PFSK-1 (cell line): ENCODE measurements at regions not wholly inside any gene's neighbourhood (a gene's known extent, or its start where the extent isn't known, plus 50 kb on each side); places are given as distances from the start of the nearest gene placed in this dataset.

Experiments used
- FOXP2 ChIP-seq: optimal IDR thresholded peaks from 2 replicates; pipeline ENCODE3; 2011; ENCODE audit warnings: borderline replicate concordance, control low read depth, inconsistent platforms; ENCODE audit not compliant: insufficient read depth; ENCODE audit errors: extremely low read length, extremely low read depth
- POLR2AphosphoS5 ChIP-seq: IDR thresholded peaks from 2 replicates; pipeline ENCODE4 v1.6.1; 2012; ENCODE audit warnings: low read depth, mild to moderate bottlenecking, control low read depth, low read length, moderate library complexity
- REST ChIP-seq, 2 experiments: IDR thresholded peaks; 2 replicates each; pipeline versions ENCODE4 v1.6.1 to v1.8.0; 2011 to 2012; ENCODE audit warnings: low read depth in 2 of 2, low read length in 2 of 2, control low read depth in 1 of 2, inconsistent platforms in 1 of 2, mild to moderate bottlenecking in 1 of 2, moderate library complexity in 1 of 2; ENCODE audit not compliant: insufficient read depth in 1 of 2
- SIN3A ChIP-seq: IDR thresholded peaks from 2 replicates; pipeline ENCODE4 v1.6.1; 2012; ENCODE audit warnings: mild to moderate bottlenecking, low read length, moderate library complexity, borderline replicate concordance; ENCODE audit not compliant: insufficient read depth
- TAF1 ChIP-seq: IDR thresholded peaks from 2 replicates; pipeline ENCODE4 v1.6.1; 2012; ENCODE audit warnings: low read length, control low read depth, borderline replicate concordance; ENCODE audit not compliant: insufficient read depth

GRCh38 chr2:878245-878930 is 72.3 kb upstream of the SNTG2 start:
- TF ChIP-seq POLR2AphosphoS5 (no peak), FOXP2 (no peak)

DNA sequence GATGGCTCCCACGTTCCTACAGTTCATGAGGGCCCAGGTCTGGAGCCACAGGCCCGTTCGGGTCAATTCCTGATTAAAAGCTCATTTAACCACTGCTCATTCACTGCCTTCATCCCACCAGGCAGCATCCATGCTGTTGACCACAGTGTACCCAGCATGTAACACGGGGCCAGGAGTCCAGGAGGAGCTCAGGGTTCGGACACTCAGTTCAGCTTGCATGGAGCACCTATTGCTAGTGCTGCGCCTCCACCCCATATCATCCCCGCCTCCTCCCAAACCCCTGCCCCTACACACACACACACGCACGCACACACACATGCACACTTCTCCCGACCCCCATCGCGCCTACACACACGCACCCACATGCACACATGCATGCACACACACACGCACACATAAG is 72.9 kb upstream of the SNTG2 start:
- TF ChIP-seq REST (IDR thresholded peaks at IDR 0.05; ENCODE audit: insufficient read depth in 1 of 2, low read depth in 2 of 2, low read length in 2 of 2) (no peak), FOXP2 (no peak), POLR2AphosphoS5 (no peak), SIN3A (no peak), TAF1 (no peak)

GRCh38 chr2:875687-876615 is 74.7 kb upstream of the SNTG2 start:
- no peak for TF ChIP-seq REST (IDR thresholded peaks at IDR 0.05; ENCODE audit: insufficient read depth in 1 of 2, low read depth in 2 of 2, low read length in 2 of 2)
- no peak for TF ChIP-seq FOXP2
- TF ChIP-seq POLR2AphosphoS5: no peak
- TF ChIP-seq SIN3A: no peak
- no peak for TF ChIP-seq TAF1

DNA sequence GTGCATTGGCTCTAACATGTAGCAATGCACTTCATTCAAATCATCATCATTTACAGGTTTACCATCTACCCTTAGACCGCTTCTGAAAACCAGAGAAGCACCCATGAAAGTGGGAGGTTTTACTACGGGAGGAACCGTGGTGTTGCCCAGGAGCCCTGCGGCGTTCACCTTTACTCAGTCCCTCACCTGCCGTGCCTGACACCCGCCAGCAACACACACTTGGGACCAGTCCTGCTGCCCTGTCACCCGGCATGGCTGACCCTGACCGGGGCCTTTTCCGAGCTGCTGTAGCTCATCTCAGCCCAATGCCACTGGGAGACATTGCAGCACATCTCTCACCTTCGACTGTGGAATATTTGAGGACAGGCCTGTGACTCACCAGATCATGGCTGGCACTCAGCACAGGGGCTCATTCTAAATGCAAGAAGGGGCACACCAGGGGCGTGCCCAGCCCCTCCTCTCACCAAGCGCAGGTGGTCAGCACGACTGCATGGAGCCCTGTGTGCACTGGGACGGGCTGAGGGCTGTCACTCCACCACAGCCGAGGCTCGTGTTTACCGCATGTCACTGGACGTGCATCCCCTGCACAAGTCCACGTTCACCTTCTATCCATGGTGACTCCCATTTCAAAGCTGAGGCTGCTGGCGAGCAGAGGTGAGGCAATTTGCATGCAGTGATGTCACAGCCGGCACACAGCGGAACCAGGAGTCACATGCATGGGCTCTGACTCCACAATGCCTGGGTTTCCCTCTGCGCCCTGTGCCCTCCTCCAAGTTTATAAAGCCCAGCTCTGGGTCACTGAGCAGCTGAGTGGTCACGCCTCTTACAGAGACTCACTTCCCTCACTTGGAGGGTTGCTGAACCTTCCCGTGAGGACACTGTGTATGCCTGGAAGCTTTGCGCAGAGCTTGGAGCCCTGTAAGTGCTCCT is 76.7 kb upstream of the SNTG2 start:
- no peak for TF ChIP-seq FOXP2
- TF ChIP-seq TAF1: no peak

DNA sequence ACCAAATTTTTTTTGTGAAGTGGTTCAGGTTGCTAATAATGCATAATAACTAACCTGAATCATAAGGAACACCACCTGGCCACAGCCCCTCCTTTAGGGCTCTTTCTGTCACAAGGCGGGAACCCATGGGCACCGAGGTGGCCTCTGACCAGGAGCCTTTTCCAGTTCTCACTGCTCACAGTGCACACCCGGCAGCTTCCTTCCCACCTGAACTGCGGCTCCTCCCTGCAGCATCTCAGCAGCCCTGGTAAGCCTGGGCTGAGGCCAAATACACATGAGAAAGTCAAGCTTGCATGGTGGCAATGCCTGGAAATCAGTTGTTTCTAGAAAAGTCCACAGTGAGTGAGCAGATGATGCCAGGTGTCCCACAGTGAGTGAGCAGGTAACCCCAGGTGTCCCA is 77.6 kb upstream of the SNTG2 start:
- TF ChIP-seq SIN3A (no peak), POLR2AphosphoS5 (no peak), FOXP2 (no peak), REST (IDR thresholded peaks at IDR 0.05; ENCODE audit: insufficient read depth in 1 of 2, low read depth in 2 of 2, low read length in 2 of 2) (no peak), TAF1 (no peak)
